SK-N-SH treated with all-trans-retinoic acid at 6 μM for 48 hours (cell line): ENCODE measurements at regions not wholly inside any gene's neighbourhood (a gene's known extent, or its start where the extent isn't known, plus 50 kb on each side); places are given as distances from the start of the nearest gene placed in this dataset.

Experiments
- ATAC-seq: fragments of 200-7000 bp; cut with Tn5 transposase; 3 replicates; pipeline ENCODE4 v1.9.1; 2020; ENCODE audit warnings: mild to moderate bottlenecking, moderate library complexity
- ARNTL ChIP-seq: fragments of 450-650 bp; formaldehyde crosslinking; IDR thresholded peaks from 2 replicates; pipeline ENCODE4 v1.5.0; 2020; ENCODE audit warnings: low read depth, mild to moderate bottlenecking, moderate library complexity, borderline replicate concordance
- BACH2 ChIP-seq: fragments of 250-450 bp; sonication (Bioruptor Pico); IDR thresholded peaks from 2 replicates; pipeline ENCODE4 v1.9.0; 2021; ENCODE audit warnings: mild to moderate bottlenecking, borderline replicate concordance
- CREB5 ChIP-seq: fragments of 250-450 bp; sonication (Bioruptor Pico); IDR thresholded peaks from 2 replicates; pipeline ENCODE4 v1.5.1; 2020; ENCODE audit warnings: low read depth, mild to moderate bottlenecking, moderate library complexity
- CSDC2 ChIP-seq: fragments of 250-450 bp; sonication (Bioruptor Pico); IDR thresholded peaks from 2 replicates; pipeline ENCODE4 v1.5.0; 2020; ENCODE audit warnings: mild to moderate bottlenecking, moderate library complexity
- ESRRG ChIP-seq: fragments of 250-450 bp; sonication (Bioruptor Pico); IDR thresholded peaks from 2 replicates; pipeline ENCODE4 v1.6.1; 2021; ENCODE audit warnings: mild to moderate bottlenecking
- GLIS3 ChIP-seq: fragments of 250-450 bp; sonication (Bioruptor Pico); IDR thresholded peaks from 2 replicates; pipeline ENCODE4 v1.5.0; 2020; ENCODE audit warnings: mild to moderate bottlenecking, moderate library complexity
- ISL1 ChIP-seq: fragments of 250-450 bp; sonication (Bioruptor Pico); IDR thresholded peaks from 2 replicates; pipeline ENCODE4 v2.1.2; 2022; ENCODE audit warnings: mild to moderate bottlenecking, moderate library complexity
- OSR1 ChIP-seq: fragments of 250-450 bp; sonication (Bioruptor Pico); IDR thresholded peaks from 2 replicates; pipeline ENCODE4 v1.8.0; 2022; ENCODE audit warnings: moderate library complexity, mild to moderate bottlenecking, inconsistent platforms
- PATZ1 ChIP-seq: fragments of 250-450 bp; sonication (Bioruptor Pico); IDR thresholded peaks from 2 replicates; pipeline ENCODE4 v1.8.0; 2020; ENCODE audit warnings: mild to moderate bottlenecking, moderate library complexity, borderline replicate concordance
- POU6F1 ChIP-seq: fragments of 250-450 bp; sonication (Bioruptor Pico); IDR thresholded peaks from 2 replicates; pipeline ENCODE4 v1.8.0; 2021; ENCODE audit warnings: low read depth, mild to moderate bottlenecking, moderate library complexity, borderline replicate concordance
- PPARA ChIP-seq: fragments of 250-450 bp; sonication (Bioruptor Pico); IDR thresholded peaks from 2 replicates; pipeline ENCODE4 v1.5.0; 2020; ENCODE audit warnings: mild to moderate bottlenecking, borderline replicate concordance
- RARB ChIP-seq: fragments of 250-450 bp; sonication (Bioruptor Pico); IDR thresholded peaks from 2 replicates; pipeline ENCODE4 v1.8.0; 2021; ENCODE audit warnings: mild to moderate bottlenecking, moderate library complexity
- SNAI2 ChIP-seq: fragments of 250-450 bp; sonication (Bioruptor Pico); IDR thresholded peaks from 2 replicates; pipeline ENCODE4 v1.5.0; 2020; ENCODE audit warnings: mild to moderate bottlenecking, moderate library complexity
- TCF4 ChIP-seq: fragments of 250-450 bp; sonication (Bioruptor Pico); IDR thresholded peaks from 2 replicates; pipeline ENCODE4 v1.8.0; 2021; ENCODE audit warnings: mild to moderate bottlenecking, moderate library complexity, borderline replicate concordance
- TOX ChIP-seq: fragments of 250-450 bp; sonication (Bioruptor Pico); IDR thresholded peaks from 2 replicates; pipeline ENCODE4 v1.8.0; 2021; ENCODE audit warnings: mild to moderate bottlenecking, moderate library complexity, borderline replicate concordance
- ZC3H10 ChIP-seq: fragments of 250-450 bp; sonication (Bioruptor Pico); IDR thresholded peaks from 2 replicates; pipeline ENCODE4 v1.5.1; 2021; ENCODE audit warnings: mild to moderate bottlenecking, moderate library complexity
- ZFP3 ChIP-seq: fragments of 250-450 bp; sonication (Bioruptor Pico); IDR thresholded peaks from 2 replicates; pipeline ENCODE4 v1.5.0; 2020; ENCODE audit warnings: mild to moderate bottlenecking, moderate library complexity
- ZFP30 ChIP-seq: fragments of 450-650 bp; formaldehyde crosslinking; IDR thresholded peaks from 2 replicates; pipeline ENCODE4 v1.5.0; 2022; ENCODE audit warnings: mild to moderate bottlenecking, moderate library complexity
- ZNF565 ChIP-seq: fragments of 450-650 bp; formaldehyde crosslinking; conservative IDR thresholded peaks from 2 replicates; pipeline ENCODE4 v1.5.0; 2020; ENCODE audit warnings: low read depth, mild to moderate bottlenecking, moderate library complexity
- ZNF70 ChIP-seq: fragments of 450-650 bp; formaldehyde crosslinking; IDR thresholded peaks from 2 replicates; pipeline ENCODE4 v1.5.0; 2020; ENCODE audit warnings: mild to moderate bottlenecking, moderate library complexity
- ZNF8 ChIP-seq: fragments of 450-650 bp; formaldehyde crosslinking; IDR thresholded peaks from 2 replicates; pipeline ENCODE4 v1.5.0; 2020; ENCODE audit warnings: mild to moderate bottlenecking, moderate library complexity

GRCh38 chrX:137823257-137823656 is 257.3 kb downstream of the ZIC3 start:
- no peak for ATAC-seq

GRCh38 chrX:137847376-137847775 is 281.4 kb downstream of the ZIC3 start:
- TF ChIP-seq GLIS3 (no peak), POU6F1 (CRISPR knock-in tag) (no peak), ZFP30 (no peak), ZC3H10 (CRISPR knock-in tag) (no peak), ZNF8 (CRISPR knock-in tag) (no peak), ISL1 (CRISPR knock-in tag) (no peak), CSDC2 (CRISPR knock-in tag) (no peak), SNAI2 (CRISPR knock-in tag) (no peak), ZNF565 (CRISPR knock-in tag) (no peak), CREB5 (CRISPR knock-in tag) (no peak), TCF4 (CRISPR knock-in tag) (no peak), ARNTL (CRISPR knock-in tag) (no peak), BACH2 (CRISPR knock-in tag) (no peak), PATZ1 (CRISPR knock-in tag) (no peak)
- ATAC-seq, result no peak

More at GRCh38 chrX:137823257-137823656, 257.3 kb downstream of the ZIC3 start:
- TF ChIP-seq ARNTL (CRISPR knock-in tag) (no peak), RARB (CRISPR knock-in tag) (no peak), ZC3H10 (CRISPR knock-in tag) (no peak), POU6F1 (CRISPR knock-in tag) (no peak), ZFP30 (no peak), ZNF565 (CRISPR knock-in tag) (no peak), CSDC2 (CRISPR knock-in tag) (no peak)

GRCh38 chrX:137848266-137848905 is 282.5 kb downstream of the ZIC3 start:
- TF ChIP-seq ZNF8 (CRISPR knock-in tag) (no peak), PPARA (no peak), ZNF565 (CRISPR knock-in tag) (no peak), RARB (CRISPR knock-in tag) (no peak), CSDC2 (CRISPR knock-in tag) (no peak), ESRRG (CRISPR knock-in tag) (no peak), ZFP3 (no peak), SNAI2 (CRISPR knock-in tag) (no peak), ZNF70 (CRISPR knock-in tag) (no peak)
- ATAC-seq, result no peak

GRCh38 chrX:137852502-137852901 is 286.6 kb downstream of the ZIC3 start:
- TF ChIP-seq BACH2 (CRISPR knock-in tag) (no peak), ZNF8 (CRISPR knock-in tag) (no peak), TOX (CRISPR knock-in tag) (no peak), POU6F1 (CRISPR knock-in tag) (no peak), ZC3H10 (CRISPR knock-in tag) (no peak), ESRRG (CRISPR knock-in tag) (no peak), TCF4 (CRISPR knock-in tag) (no peak), ZFP30 (no peak), ZNF565 (CRISPR knock-in tag) (no peak), RARB (CRISPR knock-in tag) (no peak), ZNF70 (CRISPR knock-in tag) (no peak), CREB5 (CRISPR knock-in tag) (no peak), ISL1 (CRISPR knock-in tag) (no peak), OSR1 (CRISPR knock-in tag) (no peak)
- TF ChIP-seq, all 23 proteins: peak for 0
- ATAC-seq, result no peak
